Mammary epithelial cell (primary cell): ENCODE measurements at regions not wholly inside any gene's neighbourhood (a gene's known extent, or its start where the extent isn't known, plus 50 kb on each side); places are given as distances from the start of the nearest gene placed in this dataset.

Source experiments
- EZH2 ChIP-seq: IDR thresholded peaks from 2 replicates; pipeline ENCODE4 v1.6.1; 2012; ENCODE audit warnings: low read length, inconsistent platforms, borderline replicate concordance
- TF ChIP-seq, protein P1 (sequence below), 2 donors: IDR thresholded peaks in 1 of 2; conservative IDR thresholded peaks in 1 of 2; 2 replicates each; pipeline ENCODE4 v1.5.1; 2011 to 2012; ENCODE audit warnings: inconsistent platforms in 2 of 2, low read length in 2 of 2, mild to moderate bottlenecking in 2 of 2, control low read depth in 1 of 2, low read depth in 1 of 2; ENCODE audit not compliant: insufficient read depth in 1 of 2; ENCODE audit errors: extremely low read depth in 1 of 2

- TF ChIP-seq, protein P1, sequence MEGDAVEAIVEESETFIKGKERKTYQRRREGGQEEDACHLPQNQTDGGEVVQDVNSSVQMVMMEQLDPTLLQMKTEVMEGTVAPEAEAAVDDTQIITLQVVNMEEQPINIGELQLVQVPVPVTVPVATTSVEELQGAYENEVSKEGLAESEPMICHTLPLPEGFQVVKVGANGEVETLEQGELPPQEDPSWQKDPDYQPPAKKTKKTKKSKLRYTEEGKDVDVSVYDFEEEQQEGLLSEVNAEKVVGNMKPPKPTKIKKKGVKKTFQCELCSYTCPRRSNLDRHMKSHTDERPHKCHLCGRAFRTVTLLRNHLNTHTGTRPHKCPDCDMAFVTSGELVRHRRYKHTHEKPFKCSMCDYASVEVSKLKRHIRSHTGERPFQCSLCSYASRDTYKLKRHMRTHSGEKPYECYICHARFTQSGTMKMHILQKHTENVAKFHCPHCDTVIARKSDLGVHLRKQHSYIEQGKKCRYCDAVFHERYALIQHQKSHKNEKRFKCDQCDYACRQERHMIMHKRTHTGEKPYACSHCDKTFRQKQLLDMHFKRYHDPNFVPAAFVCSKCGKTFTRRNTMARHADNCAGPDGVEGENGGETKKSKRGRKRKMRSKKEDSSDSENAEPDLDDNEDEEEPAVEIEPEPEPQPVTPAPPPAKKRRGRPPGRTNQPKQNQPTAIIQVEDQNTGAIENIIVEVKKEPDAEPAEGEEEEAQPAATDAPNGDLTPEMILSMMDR (conservative IDR thresholded peaks at IDR 0.05 in 1 of 2, IDR thresholded peaks at IDR 0.05 in 1 of 2; ENCODE audit: extremely low read depth in 1 of 2, insufficient read depth in 1 of 2, low read depth in 1 of 2, low read length in 2 of 2) = no peak
- TF ChIP-seq EZH2 = no peak
Measured at GRCh38 chr2:76546207-76546606, 835.5 kb upstream of the GCFC2 start.
